GM23248 (cell line): ENCODE measurements at regions not wholly inside any gene's neighbourhood (a gene's known extent, or its start where the extent isn't known, plus 50 kb on each side); places are given as distances from the start of the nearest gene placed in this dataset.

Experiments used
- EZH2 ChIP-seq: fragments of 200-600 bp; sonication (generic); IDR thresholded peaks from 2 replicates; pipeline ENCODE4 v1.6.1; 2018; ENCODE audit warnings: antibody characterized with exemption, mild to moderate bottlenecking; ENCODE audit not compliant: insufficient read depth, poor library complexity, severe bottlenecking
- EZH2phosphoT487 ChIP-seq: fragments of 200-600 bp; sonication (generic); IDR thresholded peaks from 2 replicates; pipeline ENCODE4 v1.6.1; 2018; ENCODE audit warnings: antibody characterized with exemption, moderate library complexity, mild to moderate bottlenecking, low read depth; ENCODE audit not compliant: insufficient read depth

GRCh38 chr14:71204768-71205167 is 297.5 kb downstream of the PCNX1 start:
- no peak for TF ChIP-seq EZH2
- TF ChIP-seq EZH2phosphoT487 = no peak
